ENCODE measurements at regions not wholly inside any gene's neighbourhood (a gene's known extent, or its start where the extent isn't known, plus 50 kb on each side); places are given as distances from the start of the nearest gene placed in this dataset.
"Not testable (repeated sequence)": the region's sequence is repeated elsewhere in the genome, so short reads cannot be mapped to it uniquely, and the experiment has no call there.

DNA sequence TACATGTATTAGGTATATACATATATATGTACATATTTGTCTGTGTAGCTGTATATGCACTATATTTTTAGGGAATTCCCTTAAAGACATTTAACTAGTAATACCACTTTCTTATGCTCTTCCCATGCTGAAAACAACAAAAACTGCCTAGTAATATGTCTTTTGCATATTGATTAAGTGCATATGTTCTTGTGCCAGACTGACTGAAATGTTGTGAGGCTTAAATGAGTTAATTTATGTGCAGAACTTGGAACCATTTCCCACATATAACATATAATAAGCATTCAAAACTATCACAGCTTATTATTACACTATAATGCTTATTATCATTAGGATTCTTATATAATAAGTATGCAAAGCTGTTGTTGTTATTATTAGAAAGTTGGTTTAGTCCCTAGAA lies 318.0 kb upstream of the KCNMB2 start:
- H3K4me3 ChIP-seq (ENCODE audit: low read depth in 1 of 3, low read length in 3 of 3): no peak overlapping the region
- H3K4me1 ChIP-seq (ENCODE audit: control insufficient read depth in 4 of 4, insufficient read depth in 4 of 4, low read length in 3 of 4): no peaks in the 10 kb centered on the region
- no peak for TF ChIP-seq GABPA (IDR thresholded peaks at IDR 0.05 in 1 of 2, conservative IDR thresholded peaks at IDR 0.05 in 1 of 2)
- TF ChIP-seq EGR1 (IDR thresholded peaks at IDR 0.05; ENCODE audit: low read depth in 2 of 2): no peak
- TF ChIP-seq, protein P1, sequence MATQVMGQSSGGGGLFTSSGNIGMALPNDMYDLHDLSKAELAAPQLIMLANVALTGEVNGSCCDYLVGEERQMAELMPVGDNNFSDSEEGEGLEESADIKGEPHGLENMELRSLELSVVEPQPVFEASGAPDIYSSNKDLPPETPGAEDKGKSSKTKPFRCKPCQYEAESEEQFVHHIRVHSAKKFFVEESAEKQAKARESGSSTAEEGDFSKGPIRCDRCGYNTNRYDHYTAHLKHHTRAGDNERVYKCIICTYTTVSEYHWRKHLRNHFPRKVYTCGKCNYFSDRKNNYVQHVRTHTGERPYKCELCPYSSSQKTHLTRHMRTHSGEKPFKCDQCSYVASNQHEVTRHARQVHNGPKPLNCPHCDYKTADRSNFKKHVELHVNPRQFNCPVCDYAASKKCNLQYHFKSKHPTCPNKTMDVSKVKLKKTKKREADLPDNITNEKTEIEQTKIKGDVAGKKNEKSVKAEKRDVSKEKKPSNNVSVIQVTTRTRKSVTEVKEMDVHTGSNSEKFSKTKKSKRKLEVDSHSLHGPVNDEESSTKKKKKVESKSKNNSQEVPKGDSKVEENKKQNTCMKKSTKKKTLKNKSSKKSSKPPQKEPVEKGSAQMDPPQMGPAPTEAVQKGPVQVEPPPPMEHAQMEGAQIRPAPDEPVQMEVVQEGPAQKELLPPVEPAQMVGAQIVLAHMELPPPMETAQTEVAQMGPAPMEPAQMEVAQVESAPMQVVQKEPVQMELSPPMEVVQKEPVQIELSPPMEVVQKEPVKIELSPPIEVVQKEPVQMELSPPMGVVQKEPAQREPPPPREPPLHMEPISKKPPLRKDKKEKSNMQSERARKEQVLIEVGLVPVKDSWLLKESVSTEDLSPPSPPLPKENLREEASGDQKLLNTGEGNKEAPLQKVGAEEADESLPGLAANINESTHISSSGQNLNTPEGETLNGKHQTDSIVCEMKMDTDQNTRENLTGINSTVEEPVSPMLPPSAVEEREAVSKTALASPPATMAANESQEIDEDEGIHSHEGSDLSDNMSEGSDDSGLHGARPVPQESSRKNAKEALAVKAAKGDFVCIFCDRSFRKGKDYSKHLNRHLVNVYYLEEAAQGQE (IDR thresholded peaks at IDR 0.05): no peak
- no peak overlapping the region for H3K27ac ChIP-seq (ENCODE audit: low read depth in 1 of 2, low read length in 2 of 2)
- H3K36me3 ChIP-seq (ENCODE audit: control insufficient read depth in 4 of 4, insufficient read depth in 3 of 4, low read depth in 1 of 4, low read length in 3 of 4): no peaks in the 10 kb centered on the region
- no peak for DNase-seq (ENCODE audit: low spot score)
- H3K27me3 ChIP-seq (ENCODE audit: control insufficient read depth in 4 of 4, insufficient read depth in 4 of 4, low read length in 3 of 4): no peaks in the 10 kb centered on the region
- H3K9me3 ChIP-seq (ENCODE audit: control insufficient read depth in 4 of 4, low read length in 3 of 4): no peaks in the 10 kb centered on the region
- no peak overlapping the region for H3K9ac ChIP-seq (ENCODE audit: low read depth in 1 of 2, low read length in 2 of 2)

DNA sequence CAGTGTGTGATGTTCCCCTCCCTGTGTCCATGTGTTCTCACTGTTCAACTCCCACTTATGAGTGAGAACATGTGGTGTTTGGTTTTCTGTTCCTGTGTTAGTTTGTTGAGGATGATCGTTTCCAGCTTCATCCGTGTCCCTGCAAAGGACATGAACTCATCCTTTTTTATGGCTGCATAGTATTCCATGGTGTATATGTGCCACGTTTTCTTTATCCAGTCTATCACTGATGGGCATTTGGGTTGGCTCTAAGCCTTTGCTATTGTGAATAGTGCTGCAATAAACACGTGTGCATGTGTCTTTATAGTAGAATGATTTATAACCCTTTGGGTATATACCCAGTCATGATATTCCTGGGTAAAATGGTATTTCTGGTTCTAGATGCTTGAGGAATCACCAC lies 316.6 kb upstream of the KCNMB2 start:
- 73% methylated on average over 4 of the region's 4 CpGs for WGBS
- H3K27me3 ChIP-seq (ENCODE audit: control insufficient read depth in 4 of 4, insufficient read depth in 4 of 4, low read length in 3 of 4); H3K4me1 ChIP-seq (ENCODE audit: control insufficient read depth in 4 of 4, insufficient read depth in 4 of 4, low read length in 3 of 4); H3K9me3 ChIP-seq (ENCODE audit: control insufficient read depth in 4 of 4, low read length in 3 of 4); DNase-seq (ENCODE audit: low spot score); H3K4me3 ChIP-seq (ENCODE audit: low read depth in 1 of 3, low read length in 3 of 3); H3K9ac ChIP-seq (ENCODE audit: low read depth in 1 of 2, low read length in 2 of 2); H3K36me3 ChIP-seq (ENCODE audit: control insufficient read depth in 4 of 4, insufficient read depth in 3 of 4, low read depth in 1 of 4, low read length in 3 of 4); H3K27ac ChIP-seq (ENCODE audit: low read depth in 1 of 2, low read length in 2 of 2): not testable (repeated sequence)

DNA sequence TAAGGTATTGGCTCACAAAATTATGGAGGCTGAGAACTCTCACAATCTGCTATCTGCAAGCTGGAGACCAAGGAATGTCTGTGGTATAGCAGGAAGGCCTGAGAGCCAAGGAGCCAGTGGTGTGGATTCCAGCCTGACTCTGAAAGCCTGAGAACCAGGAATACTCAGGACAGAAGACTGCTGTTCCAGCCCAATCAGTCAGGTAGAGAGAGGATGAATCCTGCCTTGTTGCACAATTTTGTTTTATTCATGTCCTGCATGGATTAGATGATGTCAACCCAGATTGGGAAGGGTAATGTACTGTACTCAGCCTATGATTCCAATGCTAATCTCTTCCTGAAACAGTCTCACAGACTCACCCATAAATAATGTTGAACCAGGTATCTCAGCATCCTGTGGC lies 312.4 kb upstream of the KCNMB2 start:
- H3K4me1 ChIP-seq (ENCODE audit: control insufficient read depth in 4 of 4, insufficient read depth in 4 of 4, low read length in 3 of 4): no peaks in the 10 kb centered on the region
- no peak overlapping the region for H3K27ac ChIP-seq (ENCODE audit: low read depth in 1 of 2, low read length in 2 of 2)
- no peaks in the 10 kb centered on the region for H3K36me3 ChIP-seq (ENCODE audit: control insufficient read depth in 4 of 4, insufficient read depth in 3 of 4, low read depth in 1 of 4, low read length in 3 of 4)
- no peak for TF ChIP-seq FOXA1 (IDR thresholded peaks at IDR 0.05)
- no peak for TF ChIP-seq EGR1 (IDR thresholded peaks at IDR 0.05; ENCODE audit: low read depth in 2 of 2)
- TF ChIP-seq JUND (IDR thresholded peaks at IDR 0.05): no peak
- TF ChIP-seq, protein P2, sequence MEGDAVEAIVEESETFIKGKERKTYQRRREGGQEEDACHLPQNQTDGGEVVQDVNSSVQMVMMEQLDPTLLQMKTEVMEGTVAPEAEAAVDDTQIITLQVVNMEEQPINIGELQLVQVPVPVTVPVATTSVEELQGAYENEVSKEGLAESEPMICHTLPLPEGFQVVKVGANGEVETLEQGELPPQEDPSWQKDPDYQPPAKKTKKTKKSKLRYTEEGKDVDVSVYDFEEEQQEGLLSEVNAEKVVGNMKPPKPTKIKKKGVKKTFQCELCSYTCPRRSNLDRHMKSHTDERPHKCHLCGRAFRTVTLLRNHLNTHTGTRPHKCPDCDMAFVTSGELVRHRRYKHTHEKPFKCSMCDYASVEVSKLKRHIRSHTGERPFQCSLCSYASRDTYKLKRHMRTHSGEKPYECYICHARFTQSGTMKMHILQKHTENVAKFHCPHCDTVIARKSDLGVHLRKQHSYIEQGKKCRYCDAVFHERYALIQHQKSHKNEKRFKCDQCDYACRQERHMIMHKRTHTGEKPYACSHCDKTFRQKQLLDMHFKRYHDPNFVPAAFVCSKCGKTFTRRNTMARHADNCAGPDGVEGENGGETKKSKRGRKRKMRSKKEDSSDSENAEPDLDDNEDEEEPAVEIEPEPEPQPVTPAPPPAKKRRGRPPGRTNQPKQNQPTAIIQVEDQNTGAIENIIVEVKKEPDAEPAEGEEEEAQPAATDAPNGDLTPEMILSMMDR (IDR thresholded peaks at IDR 0.05; ENCODE audit: low read depth, low read length, missing input control): no peak
- TF ChIP-seq, protein P3, sequence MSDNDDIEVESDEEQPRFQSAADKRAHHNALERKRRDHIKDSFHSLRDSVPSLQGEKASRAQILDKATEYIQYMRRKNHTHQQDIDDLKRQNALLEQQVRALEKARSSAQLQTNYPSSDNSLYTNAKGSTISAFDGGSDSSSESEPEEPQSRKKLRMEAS (IDR thresholded peaks at IDR 0.05): no peak
- TF ChIP-seq, protein P4, sequence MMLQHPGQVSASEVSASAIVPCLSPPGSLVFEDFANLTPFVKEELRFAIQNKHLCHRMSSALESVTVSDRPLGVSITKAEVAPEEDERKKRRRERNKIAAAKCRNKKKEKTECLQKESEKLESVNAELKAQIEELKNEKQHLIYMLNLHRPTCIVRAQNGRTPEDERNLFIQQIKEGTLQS (IDR thresholded peaks at IDR 0.05): no peak
- no peak for TF ChIP-seq SP1 (IDR thresholded peaks at IDR 0.05)
- no peak for TF ChIP-seq RXRA (IDR thresholded peaks at IDR 0.05)
- no peak for TF ChIP-seq RAD21 (IDR thresholded peaks at IDR 0.05)
- TF ChIP-seq, protein P1 (IDR thresholded peaks at IDR 0.05): no peak
- no peak for DNase-seq (ENCODE audit: low spot score)
- H3K9me3 ChIP-seq (ENCODE audit: control insufficient read depth in 4 of 4, low read length in 3 of 4): no peaks in the 10 kb centered on the region
- no peak overlapping the region for H3K9ac ChIP-seq (ENCODE audit: low read depth in 1 of 2, low read length in 2 of 2)
- H3K27me3 ChIP-seq (ENCODE audit: control insufficient read depth in 4 of 4, insufficient read depth in 4 of 4, low read length in 3 of 4): no peaks in the 10 kb centered on the region
- H3K4me3 ChIP-seq (ENCODE audit: low read depth in 1 of 3, low read length in 3 of 3): no peak overlapping the region
